IPS DF 19.7 (cell line): ENCODE measurements at regions not wholly inside any gene's neighbourhood (a gene's known extent, or its start where the extent isn't known, plus 50 kb on each side); places are given as distances from the start of the nearest gene placed in this dataset.

ENCODE experiments used
- DNase-seq: peaks from one replicate; pipeline ENCODE4 v3.0.0-alpha.2; 2013; ENCODE audit warnings: low read depth, low spot score

DNA sequence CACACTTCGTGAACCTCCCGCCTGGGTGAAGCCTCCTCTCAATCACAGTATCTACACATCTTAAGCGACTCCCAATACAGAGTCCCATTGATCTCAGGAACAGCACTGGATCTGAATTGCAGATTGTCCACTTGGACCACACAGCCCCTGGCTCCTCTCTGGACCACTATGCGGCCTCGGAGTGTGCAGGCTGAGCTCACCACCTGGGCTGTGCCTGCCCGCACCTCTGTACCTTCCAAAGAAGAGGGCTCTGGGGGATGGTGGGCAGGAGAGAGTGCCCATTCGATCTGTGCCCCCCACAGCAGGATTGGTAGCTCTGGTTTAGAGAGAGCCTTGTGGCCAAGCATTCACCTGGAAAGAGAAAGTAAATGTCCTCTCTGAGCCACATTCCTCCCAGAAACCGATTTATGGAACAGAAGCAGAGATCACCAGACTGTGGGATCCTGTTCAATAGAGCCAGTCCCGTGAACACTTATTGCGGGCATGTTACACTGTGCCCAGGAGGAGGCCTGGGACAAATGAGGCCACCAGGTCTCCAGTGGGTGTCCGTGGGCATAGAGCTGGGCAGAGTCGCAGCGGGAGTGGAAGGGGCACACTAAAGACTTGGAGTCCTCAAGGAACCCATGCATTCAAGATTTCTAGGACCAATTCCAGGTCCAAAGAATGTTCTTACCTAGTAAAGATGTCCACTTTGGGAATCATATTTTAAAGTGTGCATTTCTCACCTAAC lies 141.6 kb upstream of the SOX1 start:
- DNase-seq: no peak

- no peak for DNase-seq
These were observed 140.3 kb upstream of the SOX1 start for GRCh38 chr13:111926501-111927180.

GRCh38 chr13:111927181-111927540 lies 139.8 kb upstream of the SOX1 start:
- no peak for DNase-seq

DNA sequence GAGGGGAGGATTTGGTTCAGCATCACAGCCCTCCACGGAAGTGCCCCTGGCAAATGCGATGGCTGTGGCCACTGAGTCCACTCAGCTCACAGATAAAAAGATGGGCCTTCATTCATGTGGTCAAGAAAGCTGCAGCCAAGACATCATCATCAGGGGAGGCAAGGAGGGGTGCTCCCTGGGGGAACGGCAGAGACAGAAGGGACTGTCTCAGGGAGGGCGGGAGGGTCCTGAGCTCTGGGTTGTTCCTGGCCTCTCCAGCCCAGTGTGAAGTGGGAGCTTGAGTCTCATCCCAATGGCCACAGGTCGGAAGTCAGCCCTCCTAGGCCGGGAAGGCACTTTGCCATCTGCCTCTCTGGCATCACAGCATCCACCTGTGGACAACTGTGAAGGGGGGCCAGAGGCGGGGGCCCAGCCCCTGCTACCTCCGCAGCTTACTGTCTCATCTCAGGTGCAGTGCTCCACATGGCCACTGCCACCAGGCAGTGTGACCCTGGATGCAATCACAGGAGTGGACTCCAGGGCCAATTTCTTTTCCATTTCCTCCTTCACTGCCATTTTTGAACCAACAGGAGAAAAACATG lies 137.8 kb upstream of the SOX1 start:
- no peak for DNase-seq

DNA sequence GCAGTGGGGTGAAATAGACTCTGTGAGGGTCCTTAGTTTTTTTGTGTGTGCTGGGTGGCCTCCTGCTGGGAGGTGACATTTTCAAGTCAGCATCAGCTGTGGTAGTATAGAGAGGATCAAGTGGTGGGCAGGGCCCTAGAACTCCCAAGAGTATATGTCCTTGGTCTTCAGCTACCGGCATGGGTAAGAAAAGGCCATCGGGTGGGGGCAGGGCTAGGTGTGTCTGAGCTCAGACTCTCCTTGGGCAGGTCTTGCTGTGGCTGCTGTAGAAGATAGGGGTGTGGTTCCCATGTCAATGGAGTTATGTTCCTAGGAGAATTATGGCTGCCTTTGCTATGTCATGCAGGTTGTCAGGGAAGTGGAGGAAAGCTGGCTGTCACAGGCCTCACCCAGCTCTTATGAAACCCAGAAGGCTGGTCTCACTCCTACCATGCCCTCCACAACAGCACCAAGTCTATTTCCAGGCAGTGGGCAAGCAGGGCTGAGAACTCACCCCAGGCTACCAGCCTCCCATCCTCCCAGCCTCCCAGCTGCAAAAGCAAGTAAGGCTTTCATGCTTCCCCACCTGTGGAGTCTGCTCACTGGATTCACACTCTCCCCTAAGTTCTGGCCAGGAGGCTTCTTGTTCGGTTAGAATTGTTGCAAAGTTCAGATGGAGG lies 130.6 kb upstream of the SOX1 start:
- DNase-seq: no peak

DNA sequence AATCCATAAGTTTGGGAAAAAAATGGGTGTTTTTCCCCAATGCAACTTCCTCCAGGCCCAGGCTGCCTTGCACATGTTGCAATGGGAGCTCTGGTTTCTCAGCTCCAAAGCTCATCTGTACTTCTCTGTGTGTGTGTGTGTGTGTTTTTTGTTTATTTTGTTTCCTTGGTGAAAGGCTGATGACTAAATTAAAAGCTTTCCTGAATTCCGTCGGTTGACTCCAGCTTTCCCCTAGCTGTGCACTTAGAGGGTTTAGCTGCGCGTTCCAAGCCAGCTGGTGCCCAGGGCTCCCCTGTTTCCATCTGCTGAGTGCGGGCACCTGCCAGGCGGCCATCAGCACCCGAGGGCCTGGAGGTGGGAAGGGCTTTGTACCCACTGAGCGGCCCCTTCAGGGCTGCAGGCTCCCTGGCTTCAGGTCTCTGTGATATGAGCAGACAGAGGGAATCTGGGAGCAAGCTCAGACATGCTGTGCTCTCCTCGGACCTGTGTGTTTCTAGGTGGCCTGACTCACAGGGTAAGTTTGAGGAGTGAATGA lies 129.1 kb upstream of the SOX1 start:
- DNase-seq: no peak

GRCh38 chr13:111938741-111939665 lies 127.9 kb upstream of the SOX1 start:
- DNase-seq: no peak

- no peak for DNase-seq
These were observed 127.2 kb upstream of the SOX1 start for GRCh38 chr13:111939666-111940278.

DNA sequence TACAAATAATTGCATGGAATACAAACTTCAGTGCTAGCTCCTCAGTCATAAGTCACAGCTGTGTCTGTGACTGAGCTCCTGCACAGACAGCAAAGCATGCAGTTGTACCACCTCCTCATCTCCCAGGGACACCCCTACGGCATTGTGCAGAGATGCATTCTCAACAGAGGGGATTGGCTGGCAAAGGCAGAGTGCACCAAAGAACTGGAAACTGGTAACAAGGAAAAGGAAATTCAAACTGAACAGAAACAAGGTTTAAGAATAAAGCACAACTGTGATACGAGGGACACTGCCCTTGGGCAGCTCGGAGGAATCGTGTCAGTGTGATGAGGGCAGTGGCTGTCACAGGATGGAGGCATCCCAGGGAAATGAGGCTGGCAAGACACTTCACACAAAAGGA lies 126.1 kb upstream of the SOX1 start:
- DNase-seq: no peak

GRCh38 chr13:111941845-111942447 lies 125.0 kb upstream of the SOX1 start:
- DNase-seq: no peak

- no peak for DNase-seq
These were observed 123.6 kb upstream of the SOX1 start for GRCh38 chr13:111943229-111943795.

GRCh38 chr13:111944171-111944583 lies 122.8 kb upstream of the SOX1 start:
- DNase-seq: no peak

GRCh38 chr13:111945086-111945485 lies 121.9 kb upstream of the SOX1 start:
- DNase-seq: no peak

- DNase-seq: no peak
These were observed 120.7 kb upstream of the SOX1 start for GRCh38 chr13:111946214-111946613.

GRCh38 chr13:111947026-111947810 lies 119.7 kb upstream of the SOX1 start:
- no peak for DNase-seq

DNA sequence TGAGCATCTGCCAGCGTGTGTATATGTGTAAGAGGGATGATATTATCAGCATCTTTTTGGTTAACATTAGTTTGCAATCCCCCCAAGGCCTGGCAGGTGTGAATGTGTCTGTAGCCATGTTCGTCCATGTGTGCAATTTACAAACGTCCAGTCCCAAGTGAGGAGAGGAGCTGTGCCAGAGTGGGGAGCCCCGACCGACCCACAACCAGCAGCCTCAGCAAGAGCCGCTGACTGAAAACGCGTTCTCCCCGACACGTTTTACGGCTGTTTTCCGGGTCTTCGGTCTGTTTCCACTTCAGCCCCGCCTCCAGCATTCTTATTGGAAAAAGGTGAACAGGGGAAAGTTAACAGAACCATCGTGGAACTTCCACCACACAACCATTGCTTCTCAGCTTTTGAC lies 119.1 kb upstream of the SOX1 start:
- no peak for DNase-seq

DNA sequence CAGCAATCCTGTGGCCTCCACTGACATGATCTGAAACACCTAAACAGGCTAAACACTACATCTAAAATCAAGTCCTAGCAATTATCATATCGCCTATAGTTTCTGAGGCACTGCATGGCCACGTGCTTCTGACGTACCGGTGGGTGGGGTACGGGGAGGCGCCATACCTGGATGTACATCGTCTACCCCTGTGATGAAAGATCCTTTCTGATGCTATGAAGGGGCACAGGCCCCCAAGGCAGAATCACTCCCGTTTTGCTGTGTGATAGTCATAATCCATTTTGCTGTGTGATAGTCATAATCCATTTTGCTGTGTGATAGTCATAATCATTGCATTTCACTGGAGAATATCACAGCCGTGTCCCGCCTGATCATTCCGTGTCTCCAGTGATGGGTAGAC lies 118.7 kb upstream of the SOX1 start:
- no peak for DNase-seq

DNA sequence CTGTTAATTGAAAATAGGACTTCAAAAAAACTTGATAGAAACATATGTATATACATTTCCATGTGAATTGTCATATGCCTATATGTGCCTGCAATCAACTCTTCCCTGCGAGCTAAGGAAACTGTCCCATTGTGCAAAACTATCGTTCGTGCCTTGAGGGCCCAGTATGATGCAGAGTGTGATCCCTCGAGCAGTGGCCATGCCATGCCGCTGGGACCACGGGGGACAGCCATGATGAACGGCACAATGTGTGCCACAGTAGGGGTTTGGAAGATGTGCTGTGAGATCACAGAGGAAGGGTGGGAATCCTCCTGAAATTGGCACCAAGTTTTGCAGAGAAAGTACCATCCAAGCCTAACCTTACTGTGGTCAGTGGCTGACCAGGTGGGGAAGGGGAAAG lies 118.1 kb upstream of the SOX1 start:
- DNase-seq: no peak

- DNase-seq: no peak
These were observed 117.6 kb upstream of the SOX1 start for GRCh38 chr13:111949311-111949710.
